Esophagus squamous epithelium (tissue), 4 donors: ENCODE measurements at regions not wholly inside any gene's neighbourhood (a gene's known extent, or its start where the extent isn't known, plus 50 kb on each side); places are given as distances from the start of the nearest gene placed in this dataset.

ENCODE experiments used
- CTCF ChIP-seq, 6 experiments: fragments of 450-650 bp in 4 of 6; fragments of 200-600 bp in 2 of 6; sonication (generic) in 2 of 6; IDR thresholded peaks; one replicate each; pipeline ENCODE4 v1.5.1; 2016 to 2019; ENCODE audit warnings: antibody characterized with exemption in 6 of 6, mild to moderate bottlenecking in 4 of 6, moderate library complexity in 4 of 6
- POLR2A ChIP-seq, 4 donors: fragments of 450-650 bp; IDR thresholded peaks; one replicate each; pipeline ENCODE4 v1.6.1; 2017; ENCODE audit warnings: antibody characterized with exemption in 4 of 4, mild to moderate bottlenecking in 4 of 4, moderate library complexity in 3 of 4

GRCh38 chr2:176639016-176639343, 369.7 kb downstream of the MTX2 start:
- TF ChIP-seq CTCF (IDR thresholded peaks at IDR 0.05), result no peak
- no peak for TF ChIP-seq POLR2A (IDR thresholded peaks at IDR 0.05)
